ENCODE measurements at regions not wholly inside any gene's neighbourhood (a gene's known extent, or its start where the extent isn't known, plus 50 kb on each side); places are given as distances from the start of the nearest gene placed in this dataset.

GRCh38 chr15:69631005-69631404 lies 178.4 kb downstream of the RPLP1 start:
- TF ChIP-seq CTCF (IDR thresholded peaks at IDR 0.05) (no peak), HMGXB4 (CRISPR knock-in tag; IDR thresholded peaks at IDR 0.05) (no peak), ATF6 (CRISPR knock-in tag; IDR thresholded peaks at IDR 0.05) (no peak), TEAD4 (CRISPR knock-in tag; IDR thresholded peaks at IDR 0.05) (no peak), IRF1 (CRISPR knock-in tag; IDR thresholded peaks at IDR 0.05) (no peak), USF2 (CRISPR knock-in tag; IDR thresholded peaks at IDR 0.05) (no peak), PREB (CRISPR knock-in tag; IDR thresholded peaks at IDR 0.05; ENCODE audit: borderline replicate concordance) (no peak), FOXJ3 (CRISPR knock-in tag; IDR thresholded peaks at IDR 0.05; ENCODE audit: borderline replicate concordance) (no peak), TCF7 (CRISPR knock-in tag; IDR thresholded peaks at IDR 0.05; ENCODE audit: low read depth) (no peak), SMAD4 (CRISPR knock-in tag; IDR thresholded peaks at IDR 0.05) (no peak), CREB1 (CRISPR knock-in tag; IDR thresholded peaks at IDR 0.05) (no peak), ETV6 (CRISPR knock-in tag; IDR thresholded peaks at IDR 0.05) (no peak), ERG (CRISPR knock-in tag; IDR thresholded peaks at IDR 0.05) (no peak), ZNF121 (CRISPR knock-in tag; IDR thresholded peaks at IDR 0.05) (no peak)

Data from WTC11 (cell line).